CD8-positive, alpha-beta memory T cell (primary cell): ENCODE measurements at regions not wholly inside any gene's neighbourhood (a gene's known extent, or its start where the extent isn't known, plus 50 kb on each side); places are given as distances from the start of the nearest gene placed in this dataset.

Experiments used
- CTCF ChIA-PET: fragments of 350-600 bp; sonication (Branson Sonifier 250); formaldehyde crosslinking; loops from one replicate; lab custom pipeline; 2021; ENCODE audit warnings: antibody characterized with exemption; lab: Charles Lee
- POLR2A ChIA-PET: fragments of 350-600 bp; sonication (Branson Sonifier 250); formaldehyde crosslinking; loops from one replicate; lab custom pipeline; 2021; ENCODE audit warnings: antibody characterized with exemption; lab: Charles Lee
- DNase-seq, 5 donors: peaks; one replicate each; pipeline versions ENCODE4 v3.0.0 to v3.0.0-alpha.2; 2020 to 2022; ENCODE audit warnings: mixed read lengths in 1 of 5
- H3K27ac ChIP-seq: one replicate; pipeline ENCODE4 v1.7.0; 2013; ENCODE audit warnings: low read depth, mild to moderate bottlenecking, low read length, moderate library complexity
- H3K27me3 ChIP-seq: 2 replicates; pipeline ENCODE4 v1.7.0; 2013; ENCODE audit warnings: low read length, mild to moderate bottlenecking; ENCODE audit not compliant: insufficient read depth, poor library complexity, severe bottlenecking
- H3K36me3 ChIP-seq: 2 replicates; pipeline ENCODE4 v1.7.0; 2013; ENCODE audit warnings: mild to moderate bottlenecking, low read length, moderate library complexity; ENCODE audit not compliant: insufficient read depth
- H3K4me1 ChIP-seq: 2 replicates; pipeline ENCODE4 v1.7.0; 2013; ENCODE audit warnings: mild to moderate bottlenecking, low read length, moderate library complexity; ENCODE audit not compliant: insufficient read depth
- H3K4me3 ChIP-seq: 2 replicates; pipeline ENCODE4 v1.7.0; 2013; ENCODE audit warnings: mild to moderate bottlenecking, low read length
- H3K9me3 ChIP-seq: 2 replicates; pipeline ENCODE4 v1.7.0; 2013; ENCODE audit warnings: mild to moderate bottlenecking, low read length
- H3K27ac Mint-ChIP-seq, 8 donors: one replicate each; pipeline ENCODE4 v1.8.0; 2020 to 2021; ENCODE audit warnings: mixed read lengths in 8 of 8, mild to moderate bottlenecking in 6 of 8, inconsistent platforms in 3 of 8, moderate library complexity in 3 of 8
- H3K27me3 Mint-ChIP-seq, 2 donors: one replicate each; pipeline ENCODE4 v1.8.0; 2020 to 2021; ENCODE audit warnings: mixed read lengths in 2 of 2, mild to moderate bottlenecking in 1 of 2, moderate library complexity in 1 of 2
- H3K36me3 Mint-ChIP-seq, 3 donors: one replicate each; pipeline ENCODE4 v1.8.0; 2020 to 2021; ENCODE audit warnings: mixed read lengths in 3 of 3, inconsistent platforms in 1 of 3, mild to moderate bottlenecking in 1 of 3
- H3K4me1 Mint-ChIP-seq, 3 donors: one replicate each; pipeline ENCODE4 v1.8.0; 2020 to 2021; ENCODE audit warnings: mixed read lengths in 3 of 3, inconsistent platforms in 1 of 3, mild to moderate bottlenecking in 1 of 3
- H3K4me3 Mint-ChIP-seq, 7 donors: one replicate each; pipeline ENCODE4 v1.8.0; 2020 to 2021; ENCODE audit warnings: mixed read lengths in 7 of 7, mild to moderate bottlenecking in 6 of 7, moderate library complexity in 4 of 7, inconsistent platforms in 2 of 7
- H3K9me3 Mint-ChIP-seq, 5 donors: one replicate each; pipeline ENCODE4 v1.8.0; 2020 to 2022; ENCODE audit warnings: mixed read lengths in 5 of 5, mild to moderate bottlenecking in 3 of 5, moderate library complexity in 2 of 5, inconsistent platforms in 1 of 5

DNA sequence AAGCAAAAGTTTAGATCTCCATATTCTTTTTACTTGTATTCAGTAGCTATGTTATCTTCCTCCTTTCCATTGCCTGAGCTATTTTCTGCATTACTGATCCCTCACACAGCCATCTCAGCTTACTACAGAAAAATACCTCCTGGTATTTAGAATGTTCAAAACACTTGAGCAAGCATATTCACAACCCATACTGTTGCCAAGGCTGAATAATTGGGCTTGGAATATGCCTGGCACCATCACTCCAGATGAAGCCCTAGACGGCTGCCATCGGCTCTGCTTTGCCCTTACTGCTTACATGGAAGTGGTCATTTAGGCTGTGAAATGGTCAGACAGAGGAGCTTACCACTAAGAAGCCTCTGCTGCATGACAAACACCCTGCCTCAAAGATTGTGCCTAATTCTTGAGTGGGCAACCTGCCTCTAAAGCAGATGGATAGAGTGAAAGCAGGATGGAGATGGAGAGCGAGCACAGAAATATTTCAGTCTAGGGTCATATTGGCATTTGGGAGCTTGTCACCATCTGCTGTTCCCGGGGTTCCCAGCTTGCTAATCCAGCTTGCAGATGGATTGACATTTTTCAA, 92.5 kb upstream of the TAS2R1 start:
- H3K4me1 Mint-ChIP-seq, result no peaks in the 10 kb centered on the region
- ChIA-PET CTCF (no interaction called here), POLR2A (no interaction called here)
- H3K4me1 ChIP-seq, result no peaks in the 10 kb centered on the region
- H3K27ac Mint-ChIP-seq, result no peak overlapping the region
- no peaks in the 10 kb centered on the region for H3K27me3 ChIP-seq
- H3K9me3 Mint-ChIP-seq, result peaks cover 4 to 10% (median 7%) of the 10 kb centered on the region in 5 donors
- H3K36me3 ChIP-seq, result no peaks in the 10 kb centered on the region
- H3K27me3 Mint-ChIP-seq, result peaks cover 0 to 2% of the 10 kb centered on the region in 2 donors
- no peak overlapping the region for H3K4me3 Mint-ChIP-seq
- no peaks in the 10 kb centered on the region for H3K9me3 ChIP-seq
- no peak overlapping the region for H3K4me3 ChIP-seq
- H3K36me3 Mint-ChIP-seq, result no peaks in the 10 kb centered on the region
- no peak for DNase-seq
- H3K27ac ChIP-seq, result no peak overlapping the region

GRCh38 chr5:9721161-9721560, 91.0 kb upstream of the TAS2R1 start:
- peaks cover 5 to 11% (median 9%) of the 10 kb centered on the region in 5 donors for H3K9me3 Mint-ChIP-seq
- no peaks in the 10 kb centered on the region for H3K36me3 ChIP-seq

GRCh38 chr5:9720361-9720760, 90.2 kb upstream of the TAS2R1 start:
- POLR2A ChIA-PET, result no interaction called here
- H3K27ac Mint-ChIP-seq, result no peak overlapping the region
- DNase-seq, result no peak
- H3K9me3 Mint-ChIP-seq, result peaks cover 5 to 11% (median 8%) of the 10 kb centered on the region in 5 donors
- no peaks in the 10 kb centered on the region for H3K9me3 ChIP-seq
- H3K4me3 ChIP-seq, result no peak overlapping the region
- peaks cover 0 to 1% of the 10 kb centered on the region in 2 donors for H3K27me3 Mint-ChIP-seq
- CTCF ChIA-PET, result interaction anchor here (1.2 kb wide), 1 partner anchor 11 kb away, joined by 3 read pairs; no protein-coding TSS in a partner anchor
- H3K36me3 ChIP-seq, result no peaks in the 10 kb centered on the region
- H3K27me3 ChIP-seq, result no peaks in the 10 kb centered on the region
- no peaks in the 10 kb centered on the region for H3K4me1 Mint-ChIP-seq
- no peak overlapping the region for H3K4me3 Mint-ChIP-seq
- H3K4me1 ChIP-seq, result no peaks in the 10 kb centered on the region
- no peak overlapping the region for H3K27ac ChIP-seq
- H3K36me3 Mint-ChIP-seq, result no peaks in the 10 kb centered on the region

More at GRCh38 chr5:9721161-9721560, 91.0 kb upstream of the TAS2R1 start:
- Histone ChIP-seq H3K27ac (no peak overlapping the region), H3K27me3 (no peaks in the 10 kb centered on the region), H3K4me1 (no peaks in the 10 kb centered on the region), H3K4me3 (no peak overlapping the region), H3K9me3 (no peaks in the 10 kb centered on the region)
- CTCF ChIA-PET, result interaction anchor here (1.2 kb wide), 1 partner anchor 10 kb away, joined by 3 read pairs; no protein-coding TSS in a partner anchor
- Mint-ChIP-seq H3K4me3 (no peak overlapping the region), H3K27ac (no peak overlapping the region), H3K4me1 (no peaks in the 10 kb centered on the region), H3K36me3 (no peaks in the 10 kb centered on the region), H3K27me3 (peaks cover 0 to 1% of the 10 kb centered on the region in 2 donors)
- DNase-seq, result no peak
- POLR2A ChIA-PET, result no interaction called here

- Histone ChIP-seq H3K27me3 (no peaks in the 10 kb centered on the region), H3K36me3 (no peaks in the 10 kb centered on the region), H3K9me3 (no peaks in the 10 kb centered on the region), H3K4me3 (no peak overlapping the region), H3K27ac (no peak overlapping the region), H3K4me1 (no peaks in the 10 kb centered on the region)
- Mint-ChIP-seq H3K27ac (no peak overlapping the region), H3K4me3 (no peak overlapping the region), H3K36me3 (no peaks in the 10 kb centered on the region), H3K4me1 (no peaks in the 10 kb centered on the region), H3K27me3 (peaks cover 0 to 1% of the 10 kb centered on the region in 2 donors), H3K9me3 (peaks cover 3 to 13% (median 5%) of the 10 kb centered on the region in 5 donors)
- no peak for DNase-seq
- ChIA-PET CTCF (no interaction called here), POLR2A (no interaction called here)
Observed at GRCh38 chr5:9716838-9717281, 86.7 kb upstream of the TAS2R1 start.

DNA sequence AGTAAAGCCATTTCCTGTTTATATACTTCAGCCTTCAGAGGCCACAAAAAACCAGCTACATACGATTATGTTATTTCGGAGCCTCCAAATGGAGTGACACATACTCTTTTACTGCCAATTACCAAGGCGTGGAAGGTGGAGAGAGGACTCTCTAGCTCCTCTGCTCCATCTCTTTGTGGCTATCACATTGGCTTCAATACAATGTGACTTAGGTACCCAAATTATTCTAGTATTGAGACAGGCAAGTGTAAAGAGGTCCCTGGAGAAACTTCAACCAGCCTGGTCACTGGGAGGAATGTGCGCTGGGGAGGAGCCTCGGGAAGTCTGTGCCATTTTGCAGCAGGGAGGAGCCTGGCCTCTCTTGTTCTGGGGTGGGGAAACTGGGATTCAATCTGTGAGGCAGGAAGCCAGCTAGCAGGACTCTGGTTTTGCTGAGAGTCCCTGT, 85.8 kb upstream of the TAS2R1 start:
- Histone ChIP-seq H3K4me1 (no peaks in the 10 kb centered on the region), H3K36me3 (no peaks in the 10 kb centered on the region), H3K4me3 (no peak overlapping the region), H3K9me3 (no peaks in the 10 kb centered on the region), H3K27me3 (no peaks in the 10 kb centered on the region), H3K27ac (no peak overlapping the region)
- no peak overlapping the region for H3K4me3 Mint-ChIP-seq
- no peaks in the 10 kb centered on the region for H3K4me1 Mint-ChIP-seq
- H3K36me3 Mint-ChIP-seq, result no peaks in the 10 kb centered on the region
- peaks cover 0 to 1% of the 10 kb centered on the region in 2 donors for H3K27me3 Mint-ChIP-seq
- DNase-seq, result no peak
- ChIA-PET CTCF (no interaction called here), POLR2A (no interaction called here)
- peaks cover 3 to 17% (median 5%) of the 10 kb centered on the region in 5 donors for H3K9me3 Mint-ChIP-seq
- H3K27ac Mint-ChIP-seq, result no peak overlapping the region

- no peak overlapping the region for H3K27ac Mint-ChIP-seq
- no peak for DNase-seq
- H3K36me3 Mint-ChIP-seq, result no peaks in the 10 kb centered on the region
- no peak overlapping the region for H3K4me3 ChIP-seq
- no peaks in the 10 kb centered on the region for H3K4me1 ChIP-seq
- ChIA-PET CTCF (no interaction called here), POLR2A (no interaction called here)
- H3K4me3 Mint-ChIP-seq, result no peak overlapping the region
- H3K27ac ChIP-seq, result no peak overlapping the region
- H3K27me3 ChIP-seq, result no peaks in the 10 kb centered on the region
- H3K4me1 Mint-ChIP-seq, result no peaks in the 10 kb centered on the region
- peaks cover 0 to 1% of the 10 kb centered on the region in 2 donors for H3K27me3 Mint-ChIP-seq
- no peaks in the 10 kb centered on the region for H3K36me3 ChIP-seq
- H3K9me3 ChIP-seq, result no peaks in the 10 kb centered on the region
- H3K9me3 Mint-ChIP-seq, result peaks cover 0 to 18% (median 7%) of the 10 kb centered on the region in 5 donors
Observed at GRCh38 chr5:9713959-9714586, 83.9 kb upstream of the TAS2R1 start.

GRCh38 chr5:9713356-9713755, 83.2 kb upstream of the TAS2R1 start:
- DNase-seq, result no peak
- Mint-ChIP-seq H3K27ac (no peak overlapping the region), H3K4me3 (no peak overlapping the region), H3K27me3 (peaks cover 0 to 1% of the 10 kb centered on the region in 2 donors), H3K4me1 (no peaks in the 10 kb centered on the region), H3K36me3 (no peaks in the 10 kb centered on the region), H3K9me3 (peaks cover 4 to 13% (median 7%) of the 10 kb centered on the region in 5 donors)
- no peaks in the 10 kb centered on the region for H3K9me3 ChIP-seq
- H3K27me3 ChIP-seq, result no peaks in the 10 kb centered on the region
- CTCF ChIA-PET, result no interaction called here
- no peaks in the 10 kb centered on the region for H3K4me1 ChIP-seq
- POLR2A ChIA-PET, result no interaction called here
- H3K36me3 ChIP-seq, result no peaks in the 10 kb centered on the region
- H3K4me3 ChIP-seq, result no peak overlapping the region
- H3K27ac ChIP-seq, result no peak overlapping the region

GRCh38 chr5:9712911-9713310, 82.8 kb upstream of the TAS2R1 start:
- Mint-ChIP-seq H3K4me3 (no peak overlapping the region), H3K4me1 (no peaks in the 10 kb centered on the region)
- CTCF ChIA-PET, result no interaction called here

More at GRCh38 chr5:9712911-9713310, 82.8 kb upstream of the TAS2R1 start:
- Mint-ChIP-seq H3K27me3 (peaks cover 0 to 1% of the 10 kb centered on the region in 2 donors), H3K36me3 (no peaks in the 10 kb centered on the region), H3K27ac (no peak overlapping the region), H3K9me3 (peaks cover 5 to 13% (median 7%) of the 10 kb centered on the region in 5 donors)
- Histone ChIP-seq H3K36me3 (no peaks in the 10 kb centered on the region), H3K27ac (no peak overlapping the region), H3K4me1 (no peaks in the 10 kb centered on the region), H3K9me3 (no peaks in the 10 kb centered on the region), H3K27me3 (no peaks in the 10 kb centered on the region), H3K4me3 (no peak overlapping the region)
- POLR2A ChIA-PET, result no interaction called here
- no peak for DNase-seq
